GM21526 (cell line): ENCODE measurements at regions not wholly inside any gene's neighbourhood (a gene's known extent, or its start where the extent isn't known, plus 50 kb on each side); places are given as distances from the start of the nearest gene placed in this dataset.

Experiments used
- ATAC-seq: cut with Tn5 transposase; IDR thresholded peaks from one replicate; pipeline ENCODE4 v1.9.1; 2021; ENCODE audit warnings: moderate library complexity; ENCODE audit not compliant: unreplicated experiment, low FRiP score

DNA sequence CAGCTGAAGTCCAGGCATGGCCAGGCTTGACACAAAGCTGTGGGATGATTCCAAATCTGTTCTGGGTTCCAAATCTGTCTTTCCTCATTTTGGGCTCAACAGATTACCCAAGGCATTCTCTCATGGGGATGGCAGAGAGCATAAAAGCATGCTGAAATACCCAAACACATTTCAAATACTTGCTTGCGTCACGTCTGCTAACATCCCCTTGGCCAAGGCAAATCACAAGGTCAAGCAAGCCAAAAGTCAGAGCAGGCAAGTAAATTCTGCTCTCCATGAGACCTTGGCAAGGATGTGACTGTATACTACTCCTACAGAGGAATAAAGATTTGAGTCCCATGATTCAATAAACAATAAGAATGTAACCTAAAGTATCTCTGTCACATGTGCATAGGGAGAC lies 306.7 kb downstream of the EPB41L4A start:
- no peak for ATAC-seq

DNA sequence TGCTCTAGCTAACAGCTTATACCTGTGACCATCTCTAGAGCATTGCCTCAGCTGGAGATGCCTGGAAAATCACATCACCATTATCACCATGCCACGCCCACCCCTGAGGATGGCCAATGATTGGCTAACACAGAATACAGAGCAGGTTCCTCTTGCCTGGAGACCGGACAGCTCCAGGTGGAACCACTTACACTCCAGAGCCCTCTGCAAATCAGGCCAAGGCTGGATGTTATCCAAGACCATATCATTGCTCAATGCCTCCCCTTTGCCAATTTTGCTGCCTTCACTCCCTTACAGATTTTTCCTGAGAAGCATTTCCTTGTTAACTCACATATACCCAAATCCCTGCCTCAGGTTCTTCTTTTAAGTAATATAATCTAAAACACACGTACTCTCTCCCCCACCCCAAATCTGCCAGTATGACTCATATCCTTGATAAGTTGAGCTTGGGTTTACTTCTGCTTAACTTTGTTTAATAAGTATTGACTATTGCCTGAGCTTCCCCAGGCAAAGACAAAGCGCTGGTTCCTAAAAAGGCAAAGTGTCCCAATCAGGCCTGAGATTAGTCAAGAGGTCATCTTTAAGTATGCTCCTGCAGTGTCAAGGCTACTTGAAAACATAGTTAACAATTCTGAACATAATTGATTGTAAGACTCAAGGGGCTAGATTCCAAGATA lies 309.6 kb downstream of the EPB41L4A start:
- ATAC-seq, result no peak

DNA sequence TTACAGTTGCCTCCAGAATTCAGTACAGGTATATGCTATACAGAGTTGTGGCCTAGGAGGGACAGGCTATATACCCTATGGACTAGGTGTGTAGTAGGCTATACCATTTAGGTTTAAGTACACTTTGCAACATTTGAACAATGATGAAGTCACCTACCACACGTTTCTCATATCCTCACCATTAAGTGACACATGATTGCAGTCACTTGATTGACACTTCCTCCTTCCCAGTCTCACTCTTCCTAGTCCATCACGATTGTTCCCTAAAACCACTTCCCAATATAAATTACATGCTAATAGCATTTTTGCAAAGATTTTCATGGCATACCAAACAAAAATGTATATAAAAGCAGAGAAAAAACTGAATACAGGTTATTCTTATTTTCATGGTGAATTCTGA lies 312.2 kb downstream of the EPB41L4A start:
- ATAC-seq, result no peak

DNA sequence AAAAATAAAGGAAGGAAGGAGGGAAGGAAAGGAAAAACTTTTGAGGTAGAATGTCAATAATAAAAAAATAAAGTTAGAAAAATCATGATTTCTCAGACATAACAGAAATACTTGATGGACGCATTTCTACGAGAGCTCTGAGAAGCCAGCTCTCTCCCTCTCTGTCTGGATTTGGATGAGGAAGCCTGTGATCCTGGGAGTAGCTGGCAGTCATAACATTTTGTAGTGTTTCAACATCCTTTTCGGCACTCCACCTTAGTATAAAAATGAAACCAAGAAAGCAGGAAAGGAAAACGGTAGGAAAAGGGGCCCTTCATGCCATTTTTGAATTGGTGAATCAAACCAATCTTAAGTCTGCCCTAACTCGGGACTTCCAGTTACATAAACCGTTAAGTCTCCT lies 321.3 kb downstream of the EPB41L4A start:
- no peak for ATAC-seq

DNA sequence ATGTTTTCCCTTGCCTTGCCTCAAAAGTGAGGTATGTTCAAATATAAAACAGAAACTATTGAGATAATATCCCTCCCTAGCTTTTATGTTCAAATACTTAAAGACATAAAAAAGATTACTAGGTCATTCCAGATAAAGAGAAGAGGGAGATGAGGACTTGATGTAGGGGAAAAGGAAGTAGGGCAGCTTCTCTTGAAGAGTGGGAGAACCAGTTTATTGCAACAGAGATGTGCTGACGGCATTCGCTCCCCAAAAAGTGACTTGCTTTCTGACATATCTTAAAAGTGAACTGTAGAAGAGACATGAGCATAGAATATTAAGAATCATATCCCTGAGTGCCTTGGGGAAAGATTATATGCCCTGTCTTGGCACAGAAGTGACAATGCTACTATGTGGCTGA lies 330.2 kb upstream of the NREP start:
- ATAC-seq, result no peak

DNA sequence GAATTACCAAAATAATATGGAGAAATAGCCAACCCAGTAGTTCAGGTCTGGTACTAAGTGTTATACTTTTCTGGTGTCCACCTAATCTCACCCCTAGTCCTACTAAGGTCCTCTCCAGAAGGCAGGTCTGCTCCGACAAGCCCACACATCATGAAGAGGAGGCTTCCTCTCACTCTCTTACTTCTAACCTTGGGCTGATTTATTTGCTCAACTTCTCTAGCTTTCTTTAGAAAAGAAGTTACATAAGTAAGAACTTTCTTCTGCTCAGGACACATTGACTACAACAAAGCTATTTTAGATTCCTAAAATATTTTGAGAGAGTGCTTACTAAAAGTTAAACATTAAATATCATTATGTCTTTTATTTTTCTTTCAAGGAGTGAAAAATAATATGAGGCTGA lies 329.7 kb upstream of the NREP start:
- no peak for ATAC-seq

DNA sequence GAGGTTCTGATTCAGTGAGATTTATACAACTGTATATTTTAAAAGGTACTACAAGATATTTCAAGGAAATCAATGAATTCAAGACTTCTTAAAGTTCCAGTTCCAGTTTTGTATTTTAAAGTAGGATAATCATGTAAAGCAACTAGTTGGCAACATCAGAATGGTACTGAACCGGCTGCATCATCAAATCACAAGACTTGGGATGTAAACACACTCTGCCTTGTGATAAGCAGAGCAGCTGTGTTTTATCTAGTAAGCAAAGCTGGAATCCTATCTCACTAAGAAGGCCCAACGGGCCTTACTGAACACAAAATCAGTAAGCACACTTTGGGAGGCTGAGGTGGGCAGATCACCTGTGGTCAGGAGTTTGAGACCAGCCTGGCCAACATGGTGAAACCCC lies 327.2 kb upstream of the NREP start:
- no peak for ATAC-seq

DNA sequence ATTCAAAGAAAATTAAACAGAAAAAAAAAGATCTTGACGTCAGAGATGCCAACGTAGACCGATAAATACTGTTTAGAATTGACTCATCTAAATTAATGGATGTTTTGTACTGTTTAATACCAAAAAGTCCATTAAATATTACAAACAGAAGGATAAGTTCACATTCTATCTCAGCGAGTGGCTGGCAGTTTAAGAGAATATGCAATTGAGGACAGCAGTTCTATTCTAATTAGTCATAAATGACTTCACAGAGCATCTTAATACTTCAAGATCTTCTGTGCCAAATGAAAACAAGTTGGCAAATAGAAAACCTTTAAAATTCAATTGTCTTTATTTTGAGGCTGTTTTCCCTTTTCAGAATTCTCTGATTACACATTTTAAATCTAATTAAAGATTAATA lies 326.6 kb upstream of the NREP start:
- no peak for ATAC-seq

DNA sequence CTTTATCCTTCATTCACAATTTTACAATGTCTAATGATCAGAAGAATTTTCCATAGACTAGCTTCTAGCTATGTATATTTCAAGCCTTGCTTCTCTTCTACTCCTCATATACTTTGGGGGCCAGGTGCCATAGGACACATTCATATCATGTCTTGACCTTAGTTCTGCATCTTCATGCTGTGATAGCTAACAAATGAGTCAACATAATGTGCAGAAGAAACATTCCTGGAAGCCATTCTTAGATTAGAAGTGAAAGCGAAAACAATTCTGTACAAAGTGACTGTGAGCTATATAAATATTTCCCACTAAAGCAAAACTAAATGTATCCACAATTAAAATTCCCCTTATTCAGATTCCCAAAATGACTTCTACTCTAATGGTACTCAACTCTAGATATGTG lies 320.2 kb upstream of the NREP start:
- peak; percentile 66 for ATAC-seq

DNA sequence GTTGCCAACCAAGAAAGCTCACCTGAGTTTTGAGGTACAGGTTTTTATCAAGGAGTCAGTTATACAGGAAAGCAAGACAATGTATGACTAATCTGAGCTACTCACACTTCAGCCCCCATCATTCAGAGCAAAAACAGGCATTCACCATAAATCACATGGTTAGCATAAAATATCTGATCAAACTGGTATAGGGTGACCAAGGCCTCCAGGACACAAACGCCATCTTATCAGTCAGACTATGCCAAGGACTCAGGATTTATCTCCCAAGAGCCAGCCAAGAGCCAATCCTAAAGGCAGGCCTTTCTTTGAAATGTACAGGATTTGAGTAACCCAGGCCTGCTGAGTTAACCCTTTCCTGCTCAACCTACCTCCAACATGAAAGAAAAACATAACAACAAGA lies 313.0 kb upstream of the NREP start:
- ATAC-seq, result no peak

DNA sequence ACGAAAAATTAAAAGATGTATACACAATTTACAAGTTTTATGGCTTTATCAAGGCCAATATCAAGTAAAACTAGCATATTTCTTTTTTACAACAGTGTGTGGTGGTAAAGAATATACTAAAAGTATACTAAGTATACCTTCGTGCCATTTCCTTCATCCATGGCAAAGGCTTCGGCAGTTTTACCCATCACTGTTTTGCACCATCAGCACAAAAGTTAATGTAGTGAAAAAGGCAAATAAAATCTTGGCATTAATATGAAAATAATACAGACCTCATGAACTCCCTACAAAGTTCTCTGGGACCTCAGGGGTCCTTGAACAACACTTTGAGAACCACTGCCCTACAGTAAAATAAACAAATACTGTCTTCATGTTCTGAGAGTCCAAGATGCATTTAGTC lies 312.3 kb upstream of the NREP start:
- no peak for ATAC-seq

DNA sequence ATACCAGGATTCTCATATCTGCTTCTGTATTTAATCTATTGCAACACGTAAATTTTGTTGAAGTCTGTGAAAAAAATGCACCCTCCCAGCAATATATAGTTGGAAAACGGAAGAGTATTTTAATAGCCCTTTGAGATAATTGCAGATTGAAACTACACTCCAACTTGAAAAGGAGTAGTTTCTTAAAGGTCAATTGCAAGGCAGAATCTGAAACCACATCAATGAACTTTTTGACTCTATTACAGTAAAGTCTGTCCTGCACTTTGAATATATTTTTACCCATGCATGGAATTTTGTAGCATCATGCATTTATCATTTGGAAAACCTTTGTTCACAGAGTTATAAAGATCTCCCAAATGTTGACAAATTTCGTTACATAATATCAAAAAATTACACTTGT lies 311.6 kb upstream of the NREP start:
- ATAC-seq, result no peak

DNA sequence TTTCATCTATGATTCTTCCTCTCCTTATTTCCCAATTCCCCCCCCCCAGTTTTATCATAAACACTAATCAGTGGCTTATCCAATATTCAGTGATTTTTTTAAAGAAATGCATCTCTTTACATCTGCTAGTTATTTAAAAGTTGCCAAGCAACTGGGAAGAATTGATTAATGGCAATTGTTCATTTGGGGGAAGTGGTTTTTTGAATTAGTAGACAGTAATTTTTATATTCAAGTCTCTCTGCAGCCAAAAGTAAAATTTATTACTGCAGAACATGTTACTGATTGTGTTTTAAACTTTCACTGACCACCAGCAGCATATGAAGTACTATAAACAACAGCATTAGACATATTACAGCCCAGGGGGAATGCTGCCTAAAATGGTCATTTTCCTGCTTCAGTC lies 308.8 kb upstream of the NREP start:
- ATAC-seq, result no peak

DNA sequence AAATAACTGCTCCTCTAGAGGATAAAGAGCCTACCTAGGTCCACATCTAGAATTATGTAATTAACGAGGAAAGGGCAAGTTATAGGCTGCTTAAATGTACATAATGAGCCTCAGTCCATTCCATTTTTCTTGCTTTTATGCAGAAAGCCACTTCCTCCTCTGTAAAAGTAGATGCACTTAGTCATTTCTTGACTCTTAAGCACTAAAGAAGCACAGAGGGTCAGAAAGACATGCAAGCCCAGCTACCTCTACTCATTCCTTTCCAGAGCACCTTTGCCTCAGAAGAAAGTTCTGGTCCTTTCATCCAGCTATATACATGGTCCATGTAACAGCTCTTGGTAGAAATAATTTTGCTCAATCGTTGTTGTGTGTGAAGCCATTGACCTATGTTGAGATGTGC lies 308.0 kb upstream of the NREP start:
- peak; percentile 62 for ATAC-seq

DNA sequence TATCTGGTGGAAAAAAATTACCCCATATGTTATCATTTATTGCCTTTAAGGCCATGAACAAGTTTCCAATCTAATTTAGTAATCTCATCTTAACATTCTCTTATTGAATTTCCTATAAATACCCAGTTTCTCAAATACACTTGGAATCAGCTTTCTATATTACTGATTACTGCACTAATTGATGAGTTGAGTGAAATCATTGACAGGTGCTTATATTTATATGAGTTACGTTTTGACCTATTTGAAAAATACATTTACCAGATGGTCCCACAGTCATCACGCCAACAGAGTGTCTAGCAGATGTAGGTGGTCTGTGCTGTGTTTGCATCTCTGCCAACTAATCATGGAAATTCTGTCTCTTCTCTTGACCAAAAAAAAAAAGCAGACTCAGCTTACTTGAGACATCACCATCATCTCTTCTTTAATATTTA lies 307.3 kb upstream of the NREP start:
- no peak for ATAC-seq

DNA sequence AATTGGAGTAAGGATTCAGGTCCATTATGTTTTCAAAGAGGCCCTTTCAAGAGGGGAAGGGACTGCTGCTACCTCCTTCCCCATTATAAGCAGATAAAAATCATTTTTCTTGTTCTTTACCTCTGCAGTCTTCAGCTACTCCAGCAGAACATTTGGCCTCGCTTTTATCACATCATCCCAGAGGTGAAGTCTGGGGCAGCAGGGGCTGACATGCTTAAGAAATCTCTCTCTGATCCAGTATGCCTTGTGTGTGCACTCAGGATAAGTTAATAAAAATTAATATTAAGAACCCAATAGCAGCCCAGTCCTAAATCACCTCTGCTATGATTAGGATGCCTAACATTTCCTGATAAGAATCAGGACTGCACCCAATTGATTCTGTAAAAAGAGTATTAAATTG lies 306.9 kb upstream of the NREP start:
- no peak for ATAC-seq

DNA sequence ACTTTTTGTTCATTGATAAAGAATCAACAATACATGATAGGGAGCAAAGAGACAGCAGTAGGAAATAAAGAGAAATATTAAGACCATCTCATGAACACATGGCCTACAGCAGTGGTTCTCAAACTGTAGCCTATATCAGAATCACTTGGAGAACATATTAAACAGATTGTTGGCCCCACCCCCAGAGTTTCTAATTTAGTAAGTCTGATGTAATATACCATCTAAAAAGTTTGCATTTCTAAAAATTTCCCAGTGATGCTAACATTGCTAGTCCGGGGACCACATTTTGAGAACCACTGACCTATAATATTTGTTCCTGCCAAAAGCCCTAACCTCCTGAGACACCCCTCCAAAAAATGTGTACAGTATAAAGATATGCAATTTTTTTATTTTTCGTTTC lies 306.2 kb upstream of the NREP start:
- no peak for ATAC-seq

DNA sequence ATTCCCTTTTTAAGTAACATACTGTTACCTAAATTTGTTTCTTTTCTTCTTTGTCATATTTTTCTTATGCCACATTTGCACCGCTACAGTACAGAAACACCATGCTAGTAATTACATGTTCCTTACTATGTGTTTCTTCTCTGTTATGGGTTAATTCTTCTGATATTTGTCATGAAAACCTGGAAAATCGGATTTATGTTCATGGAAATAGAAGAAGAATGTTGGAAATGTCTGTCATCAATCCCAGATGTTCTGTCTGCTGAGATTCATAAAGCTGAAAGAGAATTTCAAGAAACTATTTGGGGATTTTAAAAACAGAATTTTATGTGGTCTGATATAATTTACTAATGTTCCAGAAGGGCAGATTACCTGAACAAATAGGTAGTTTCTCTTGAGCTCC lies 305.2 kb upstream of the NREP start:
- ATAC-seq, result no peak

DNA sequence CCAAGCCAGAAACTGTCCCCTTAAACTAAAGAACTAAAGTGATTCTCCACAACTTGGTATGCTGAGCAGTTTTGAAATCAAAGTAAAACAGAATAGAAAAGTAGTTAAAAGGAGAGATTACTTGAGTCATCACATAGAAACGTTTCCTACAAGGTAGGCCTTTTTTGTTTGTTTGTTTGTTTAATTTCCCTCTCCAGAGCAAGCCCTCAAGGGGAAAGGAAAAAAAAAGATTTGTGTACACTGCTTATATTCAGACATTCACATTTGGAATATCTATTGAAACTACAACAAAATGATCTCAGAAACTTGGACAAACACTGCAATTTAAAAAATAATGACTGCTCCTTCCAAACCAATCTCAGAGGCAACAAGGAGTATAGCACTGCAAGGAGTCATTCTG lies 304.7 kb upstream of the NREP start:
- no peak for ATAC-seq

DNA sequence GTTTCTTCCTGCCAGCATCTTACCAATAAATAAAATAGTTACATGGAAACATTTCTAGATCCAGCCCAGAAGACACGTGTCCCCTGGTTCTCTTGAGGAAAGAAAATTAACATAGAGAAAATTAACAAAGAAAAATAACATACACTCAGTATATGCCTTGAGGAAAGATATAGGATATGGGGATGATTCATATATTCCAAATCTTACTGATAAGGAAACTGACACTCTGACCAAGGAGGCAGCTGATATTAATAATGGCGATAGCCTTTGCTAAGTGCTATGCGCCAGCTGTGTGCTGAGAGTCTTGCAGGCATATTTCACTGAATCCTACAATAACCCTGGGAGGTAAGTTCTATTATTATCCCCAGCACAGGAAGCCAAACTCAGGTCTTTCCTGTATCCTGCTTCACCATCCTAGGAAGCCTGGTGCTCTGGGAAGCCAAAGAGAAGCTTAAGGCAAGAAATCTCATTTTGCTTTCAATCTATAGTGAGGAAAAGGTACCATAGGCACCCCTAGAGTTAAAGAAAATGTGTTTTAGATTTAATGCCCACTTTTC lies 302.7 kb upstream of the NREP start:
- no peak for ATAC-seq

DNA sequence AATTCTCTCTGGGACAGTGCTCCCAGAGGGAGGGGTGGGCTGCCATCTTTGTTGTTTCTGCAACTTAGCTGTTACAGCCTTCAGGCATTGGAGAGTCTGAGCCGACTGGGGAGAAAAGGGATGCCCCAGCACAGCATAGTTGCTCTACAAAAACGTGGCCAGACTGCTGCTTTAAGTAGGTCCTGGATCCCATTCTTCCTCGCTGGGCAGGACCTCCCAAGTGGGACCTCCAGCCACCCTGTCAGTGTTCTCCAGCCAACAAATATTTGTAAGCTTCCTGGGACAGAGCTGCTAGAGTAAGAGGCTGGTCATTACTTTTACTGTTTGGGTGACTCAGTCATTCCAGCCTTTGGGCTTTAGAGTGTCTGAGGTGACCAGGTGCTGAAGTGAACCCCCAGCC lies 292.7 kb upstream of the NREP start:
- no peak for ATAC-seq

DNA sequence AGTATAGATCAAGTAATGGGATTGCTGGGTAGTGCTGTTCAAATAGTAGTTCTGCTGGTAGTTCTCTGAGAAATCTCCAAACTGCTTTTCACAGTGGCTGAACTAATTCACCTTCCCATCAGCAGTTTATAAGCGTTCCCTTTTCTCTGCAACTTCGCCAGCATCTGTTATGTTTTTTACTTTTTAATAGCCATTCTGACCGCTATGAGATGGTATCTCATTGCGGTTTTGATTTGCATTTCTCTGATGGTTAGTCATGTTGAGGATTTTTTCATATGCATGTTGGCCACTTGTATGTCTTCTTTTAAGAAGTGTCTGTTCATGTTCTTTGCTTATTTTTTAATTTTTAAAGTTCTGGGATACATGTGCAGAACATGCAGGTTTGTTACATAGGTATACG lies 279.2 kb upstream of the NREP start:
- ATAC-seq, result no peak

DNA sequence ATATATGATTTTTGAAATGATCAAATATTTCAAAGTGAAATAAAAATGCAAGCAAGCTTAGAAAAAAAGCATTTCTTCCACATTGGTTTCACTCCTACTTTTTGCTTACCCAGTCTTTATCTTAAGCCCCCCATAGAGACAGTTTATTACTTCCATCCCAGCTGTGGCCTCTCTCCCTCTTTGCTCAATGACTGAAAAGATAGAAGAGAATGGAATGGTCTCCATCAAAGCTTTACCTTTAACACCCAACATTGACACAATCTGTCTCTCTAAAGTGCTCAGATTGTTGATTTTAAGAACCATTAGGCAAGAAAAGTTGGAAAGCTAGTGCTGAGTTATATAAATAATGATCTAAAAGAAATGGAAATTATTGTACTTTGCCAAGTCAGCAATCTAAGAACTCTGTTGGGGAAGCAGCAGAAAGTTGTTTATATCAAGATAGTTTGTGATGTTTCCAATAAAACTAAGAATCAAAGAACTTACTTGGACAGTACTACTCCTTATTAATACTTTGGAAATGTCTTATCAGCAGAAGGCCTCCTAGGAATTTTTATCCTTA lies 277.5 kb upstream of the NREP start:
- ATAC-seq, result no peak
